ENCODE measurements at regions not wholly inside any gene's neighbourhood (a gene's known extent, or its start where the extent isn't known, plus 50 kb on each side); places are given as distances from the start of the nearest gene placed in this dataset.
A peak's percentile ranks its signal among the peaks of the same experiment; 100 is the strongest.

GRCh38 chr16:85353839-85354685, 241.8 kb upstream of the CIBAR2 start:
- DNase-seq = peak; percentile 82 to 92
- TF ChIP-seq CTCF (IDR thresholded peaks at IDR 0.05) (no peak), POLR2A (IDR thresholded peaks at IDR 0.05) (no peak), EP300 (IDR thresholded peaks at IDR 0.05) (no peak), POLR2AphosphoS5 (IDR thresholded peaks at IDR 0.05) (peak in 2 of 3 donors; percentile 21 to 76)
- Histone ChIP-seq H3K27ac (peak overlapping the region in 4 of 5 donors; percentile 43 to 67 (median 57)), H3K4me3 (no peak overlapping the region), H3K4me1 (peaks cover 33 to 77% (median 67%) of the 10 kb centered on the region in 4 donors), H3K9me3 (no peaks in the 10 kb centered on the region), H3K27me3 (no peaks in the 10 kb centered on the region), H3K36me3 (no peaks in the 10 kb centered on the region)
- intact Hi-C loops (cut with DNase I; ENCODE audit: low total_unique reads) = no loop called here
- 32 to 61% (median 50%) methylated on average over 15 of the region's 15 CpGs for WGBS, 5 donors

- DNase-seq = peak in 1 of 2 donors; percentile 58
- no peaks in the 10 kb centered on the region for H3K27me3 ChIP-seq
- WGBS, 5 donors = 65 to 82% (median 75%) methylated on average over 20 of the region's 20 CpGs
- peaks cover 41 to 77% (median 69%) of the 10 kb centered on the region in 4 donors for H3K4me1 ChIP-seq
- TF ChIP-seq EP300 (IDR thresholded peaks at IDR 0.05) (no peak), POLR2AphosphoS5 (IDR thresholded peaks at IDR 0.05) (peak in 1 of 3 donors; percentile 21)
- intact Hi-C loops (cut with DNase I; ENCODE audit: low total_unique reads) = no loop called here
- no peak overlapping the region for H3K4me3 ChIP-seq
- peak overlapping the region in 4 of 5 donors; percentile 43 to 67 (median 57) for H3K27ac ChIP-seq
- no peaks in the 10 kb centered on the region for H3K36me3 ChIP-seq
- no peaks in the 10 kb centered on the region for H3K9me3 ChIP-seq
Measured at GRCh38 chr16:85354686-85355514, 242.6 kb upstream of the CIBAR2 start.

- Histone ChIP-seq H3K27ac (peak overlapping the region in 2 of 5 donors; percentile 43 to 49), H3K9me3 (no peaks in the 10 kb centered on the region), H3K4me1 (peaks cover 44 to 78% (median 69%) of the 10 kb centered on the region in 4 donors), H3K27me3 (no peaks in the 10 kb centered on the region), H3K36me3 (no peaks in the 10 kb centered on the region), H3K4me3 (no peak overlapping the region)
- no peak for DNase-seq
- TF ChIP-seq EP300 (IDR thresholded peaks at IDR 0.05) (no peak), POLR2AphosphoS5 (IDR thresholded peaks at IDR 0.05) (no peak), CTCF (IDR thresholded peaks at IDR 0.05) (no peak), POLR2A (IDR thresholded peaks at IDR 0.05) (no peak)
- intact Hi-C loops (cut with DNase I; ENCODE audit: low total_unique reads) = no loop called here
- WGBS, 5 donors = 78 to 92% (median 91%) methylated on average over 7 of the region's 7 CpGs
Measured at GRCh38 chr16:85355515-85355837, 243.2 kb upstream of the CIBAR2 start.

- no peaks in the 10 kb centered on the region for H3K9me3 ChIP-seq
- no peak for DNase-seq
- intact Hi-C loops (cut with DNase I; ENCODE audit: low total_unique reads) = no loop called here
- H3K4me3 ChIP-seq = no peak overlapping the region
- 94 to 96% (median 95%) methylated on average over 17 of the region's 17 CpGs for WGBS, 5 donors
- TF ChIP-seq CTCF (IDR thresholded peaks at IDR 0.05) = no peak
- H3K27ac ChIP-seq = no peak overlapping the region
- no peaks in the 10 kb centered on the region for H3K27me3 ChIP-seq
- H3K36me3 ChIP-seq = no peaks in the 10 kb centered on the region
- H3K4me1 ChIP-seq = peaks cover 45 to 75% (median 65%) of the 10 kb centered on the region in 4 donors
Measured at GRCh38 chr16:85356157-85356556, 243.9 kb upstream of the CIBAR2 start.
